Psoas muscle (tissue), 7 donors: ENCODE measurements at regions not wholly inside any gene's neighbourhood (a gene's known extent, or its start where the extent isn't known, plus 50 kb on each side); places are given as distances from the start of the nearest gene placed in this dataset.

Experiments used
- ATAC-seq, 4 donors: fragments of 200-7000 bp; cut with Tn5 transposase; one replicate each; pipeline ENCODE4 v1.9.1; 2020; ENCODE audit warnings: moderate library complexity in 3 of 4, mild to moderate bottlenecking in 2 of 4
- DNase-seq, 2 donors: peaks; one replicate each; pipeline ENCODE4 v3.0.0-alpha.2; 2020
- H3K27ac ChIP-seq: fragments of 200-600 bp; one replicate; pipeline ENCODE4 v1.8.0; 2022
- H3K27me3 ChIP-seq, 3 donors: fragments of 200-600 bp in 1 of 3; one replicate each; pipeline versions ENCODE4 v1.6.1 to v1.8.0; 2013 to 2022; ENCODE audit warnings: low read length in 2 of 3, mild to moderate bottlenecking in 2 of 3, moderate library complexity in 1 of 3; ENCODE audit not compliant: insufficient read depth in 3 of 3
- H3K36me3 ChIP-seq, 2 donors: fragments of 200-600 bp in 1 of 2; one replicate each; pipeline versions ENCODE4 v1.6.1 to v1.8.0; 2013 to 2022; ENCODE audit warnings: low read depth in 1 of 2, mild to moderate bottlenecking in 1 of 2, moderate library complexity in 1 of 2; ENCODE audit not compliant: insufficient read depth in 1 of 2
- H3K4me1 ChIP-seq: fragments of 200-600 bp; one replicate; pipeline ENCODE4 v1.8.0; 2022
- H3K4me3 ChIP-seq: fragments of 200-600 bp; one replicate; pipeline ENCODE4 v1.8.0; 2022; ENCODE audit warnings: mild to moderate bottlenecking
- H3K9me3 ChIP-seq: fragments of 200-600 bp; one replicate; pipeline ENCODE4 v1.8.0; 2022
- CTCF ChIP-seq: fragments of 200-600 bp; IDR thresholded peaks from one replicate; pipeline ENCODE4 v1.8.0; 2022; ENCODE audit warnings: antibody characterized with exemption
- WGBS, 3 donors: extraction: QIAGEN DNeasy Blood & Tissue Kit; methylation state at CpG; one replicate each; pipeline versions ENCODE4 v1.1.6 to v1.1.7; 2013; 5-methylcytosine and 5-hydroxymethylcytosine counted together
- intact Hi-C, 2 donors: fragments of 100-400 bp; cut with DNase I; formaldehyde crosslinking; loops; one replicate each; pipeline versions ENCODE4 v1.11.0 to v1.14.2; 2022
- donor health status: healthy with polysubstance abuse.
- donor health status: DM: no; HTN: no; CAD: no; lungs with moderate emphysema.
- donor health status: Bipolar disorder and iron deficiency.
- donor health status: healthy.
- donor health status: DM: yes; HTN: yes; CAD: no.
- donor health status: DM: no; HTN: no; CAD: no.
- donor health status: DM: yes; HTN: yes; CAD: no.

GRCh38 chr10:8288600-8288999, 234.1 kb downstream of the GATA3 start:
- Histone ChIP-seq H3K27me3 (peaks cover 0 to 2% (median 0%) of the 10 kb centered on the region in 3 donors), H3K27ac (no peak overlapping the region), H3K9me3 (no peaks in the 10 kb centered on the region), H3K36me3 (no peaks in the 10 kb centered on the region), H3K4me3 (no peak overlapping the region), H3K4me1 (no peaks in the 10 kb centered on the region)
- no peak for DNase-seq
- ATAC-seq = no peak
- no peak for TF ChIP-seq CTCF
- intact Hi-C loops = no loop called here
- 69 to 77% (median 71%) methylated on average over 9 of the region's 9 CpGs for WGBS, 3 donors

GRCh38 chr10:8289186-8289924, 234.9 kb downstream of the GATA3 start:
- no peak overlapping the region for H3K27ac ChIP-seq
- H3K4me3 ChIP-seq = no peak overlapping the region
- no peak for TF ChIP-seq CTCF
- no peaks in the 10 kb centered on the region for H3K36me3 ChIP-seq
- H3K27me3 ChIP-seq = peaks cover 0 to 2% (median 0%) of the 10 kb centered on the region in 3 donors
- DNase-seq (no peak), ATAC-seq (no peak)
- 58 to 64% (median 61%) methylated on average over 4 of the region's 4 CpGs for WGBS, 3 donors
- no peaks in the 10 kb centered on the region for H3K9me3 ChIP-seq
- intact Hi-C loops = no loop called here
- no peaks in the 10 kb centered on the region for H3K4me1 ChIP-seq

GRCh38 chr10:8294779-8295178, 240.3 kb downstream of the GATA3 start:
- no peaks in the 10 kb centered on the region for H3K4me1 ChIP-seq
- TF ChIP-seq CTCF = no peak
- H3K27me3 ChIP-seq = peaks cover 0 to 2% (median 0%) of the 10 kb centered on the region in 3 donors
- 71 to 74% (median 72%) methylated on average over 5 of the region's 5 CpGs for WGBS, 3 donors
- intact Hi-C loops = no loop called here
- H3K4me3 ChIP-seq = no peak overlapping the region
- DNase-seq = no peak
- no peaks in the 10 kb centered on the region for H3K9me3 ChIP-seq
- no peaks in the 10 kb centered on the region for H3K36me3 ChIP-seq
- no peak for ATAC-seq
- H3K27ac ChIP-seq = no peak overlapping the region

- 85 to 95% (median 93%) methylated on average over 1 of the region's 1 CpG for WGBS, 3 donors
- Histone ChIP-seq H3K9me3 (no peaks in the 10 kb centered on the region), H3K4me1 (no peaks in the 10 kb centered on the region), H3K36me3 (no peaks in the 10 kb centered on the region), H3K4me3 (no peak overlapping the region), H3K27ac (no peak overlapping the region), H3K27me3 (peaks cover 0 to 3% (median 2%) of the 10 kb centered on the region in 3 donors)
- intact Hi-C loops = no loop called here
- no peak for TF ChIP-seq CTCF
- ATAC-seq (no peak), DNase-seq (no peak)
Measured at GRCh38 chr10:8295311-8295710, 240.8 kb downstream of the GATA3 start.
